ENCODE measurements at regions not wholly inside any gene's neighbourhood (a gene's known extent, or its start where the extent isn't known, plus 50 kb on each side); places are given as distances from the start of the nearest gene placed in this dataset.
"Not testable (repeated sequence)": the region's sequence is repeated elsewhere in the genome, so short reads cannot be mapped to it uniquely, and the experiment has no call there.

DNA sequence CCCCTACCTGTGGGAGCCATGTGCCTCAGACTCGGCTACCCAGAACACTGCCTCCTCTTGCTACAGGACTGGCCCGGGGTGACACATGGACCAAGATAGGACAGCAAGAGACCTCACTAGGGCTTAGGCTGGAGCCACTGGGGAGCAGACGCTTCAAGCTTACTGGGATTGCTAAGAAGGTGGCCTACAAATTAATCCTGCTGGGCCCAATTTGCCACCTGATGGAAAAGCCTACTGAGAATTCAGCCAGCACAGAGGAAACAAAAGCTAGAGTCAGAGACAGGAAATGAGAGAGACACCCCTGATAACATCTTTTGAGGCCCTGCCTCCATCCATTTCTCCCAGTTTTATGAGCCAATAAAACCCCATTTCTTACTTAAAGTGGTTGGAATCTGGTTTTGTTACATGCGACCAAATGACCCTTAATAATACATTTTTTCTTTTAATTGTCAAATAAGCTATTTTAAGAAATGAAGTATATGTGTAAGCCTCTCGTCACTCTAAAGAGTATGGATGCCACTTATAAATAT is 282.1 kb downstream of the CXCL12 start:
- DNase-seq: no peak

DNA sequence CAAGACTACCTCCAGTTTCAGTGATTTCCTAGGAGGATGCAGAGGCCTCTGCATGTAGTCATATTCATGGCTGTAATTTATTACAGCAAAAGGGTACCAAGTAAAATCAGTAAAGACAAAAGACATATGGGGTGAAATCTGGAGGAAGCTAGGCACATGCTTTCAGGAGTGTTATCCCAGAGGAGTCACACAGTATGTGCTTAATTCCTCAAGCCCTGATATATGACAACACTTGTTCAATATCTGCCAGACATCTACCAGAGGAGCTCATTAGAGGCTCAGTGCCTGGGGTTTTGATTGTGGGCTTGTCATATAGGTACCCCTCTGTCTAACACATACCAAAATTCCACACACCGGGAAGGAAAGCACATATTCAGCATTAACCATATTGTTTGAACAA is 283.8 kb downstream of the CXCL12 start:
- DNase-seq: no peak

DNA sequence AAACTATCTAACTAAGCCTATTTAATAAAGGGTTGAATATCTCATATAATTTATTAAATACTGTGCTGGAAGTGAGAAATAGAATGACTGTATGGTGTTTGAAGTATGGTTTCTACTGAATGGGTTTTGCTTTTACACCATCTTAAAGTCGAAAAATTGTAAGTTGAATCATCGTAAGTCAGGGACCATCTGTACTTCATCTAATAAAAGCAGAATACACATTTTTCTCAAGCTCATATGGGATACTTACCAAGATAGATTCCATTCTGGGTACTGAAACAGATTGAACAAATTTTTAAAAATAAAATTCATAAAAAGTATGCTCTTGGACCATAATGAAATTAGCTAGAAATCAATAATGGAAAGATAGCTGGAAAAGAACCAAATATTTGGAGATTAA is 285.4 kb downstream of the CXCL12 start:
- no peak for DNase-seq

DNA sequence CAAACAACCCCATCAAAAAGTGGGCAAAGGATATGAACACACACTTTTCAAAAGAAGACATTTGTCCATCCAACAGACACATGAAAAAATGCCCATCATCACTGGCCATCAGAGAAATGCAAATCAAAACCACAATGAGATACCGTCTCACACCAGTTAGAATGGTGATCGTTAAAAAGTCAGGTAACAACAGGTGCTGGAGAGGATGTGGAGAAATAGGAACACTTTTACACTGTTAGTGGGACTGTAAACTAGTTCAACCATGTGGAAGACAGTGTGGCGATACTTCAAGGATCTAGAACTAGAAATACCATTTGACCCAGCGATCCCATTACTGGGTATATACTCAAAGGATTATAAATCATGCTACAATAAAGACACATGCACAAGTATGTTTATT is 288.7 kb downstream of the CXCL12 start:
- DNase-seq: not testable (repeated sequence)

DNA sequence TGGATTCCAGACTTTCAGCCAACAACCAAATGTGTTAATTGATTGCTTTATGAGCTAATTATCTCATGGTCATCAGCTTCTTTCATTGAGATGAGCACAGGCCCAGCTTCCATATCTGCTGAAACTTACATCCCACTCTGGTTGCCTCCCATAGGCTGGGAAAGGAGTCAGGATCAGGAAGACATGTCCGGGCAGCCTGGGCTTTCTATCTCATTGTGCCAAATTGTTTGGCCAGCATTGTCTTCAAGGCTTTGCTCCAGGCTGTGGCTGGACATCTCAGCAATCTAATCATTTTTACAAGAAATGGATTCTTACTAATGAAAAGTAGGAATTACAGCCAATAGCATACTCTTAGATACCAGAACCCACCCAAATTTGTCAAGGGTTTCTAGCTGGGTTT is 295.2 kb downstream of the CXCL12 start:
- DNase-seq: no peak

DNA sequence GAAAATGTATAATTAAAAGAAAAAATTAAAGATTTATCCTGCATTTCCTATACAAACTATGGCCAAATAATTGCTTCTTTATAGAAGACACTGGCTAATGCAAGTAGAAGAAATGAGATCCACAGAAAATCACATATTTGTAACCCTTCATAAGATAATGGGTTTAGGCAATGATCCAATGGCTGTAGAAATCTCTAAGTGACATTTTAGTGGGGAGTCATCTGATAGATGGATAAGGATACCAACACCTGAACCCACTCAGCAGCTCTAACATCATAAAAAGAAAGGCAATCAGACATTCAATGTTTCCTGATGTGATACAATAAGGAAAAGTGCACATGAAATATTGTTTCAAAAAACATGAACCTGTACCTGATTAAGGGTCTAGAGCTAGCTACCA is 297.5 kb downstream of the CXCL12 start:
- DNase-seq: no peak

DNA sequence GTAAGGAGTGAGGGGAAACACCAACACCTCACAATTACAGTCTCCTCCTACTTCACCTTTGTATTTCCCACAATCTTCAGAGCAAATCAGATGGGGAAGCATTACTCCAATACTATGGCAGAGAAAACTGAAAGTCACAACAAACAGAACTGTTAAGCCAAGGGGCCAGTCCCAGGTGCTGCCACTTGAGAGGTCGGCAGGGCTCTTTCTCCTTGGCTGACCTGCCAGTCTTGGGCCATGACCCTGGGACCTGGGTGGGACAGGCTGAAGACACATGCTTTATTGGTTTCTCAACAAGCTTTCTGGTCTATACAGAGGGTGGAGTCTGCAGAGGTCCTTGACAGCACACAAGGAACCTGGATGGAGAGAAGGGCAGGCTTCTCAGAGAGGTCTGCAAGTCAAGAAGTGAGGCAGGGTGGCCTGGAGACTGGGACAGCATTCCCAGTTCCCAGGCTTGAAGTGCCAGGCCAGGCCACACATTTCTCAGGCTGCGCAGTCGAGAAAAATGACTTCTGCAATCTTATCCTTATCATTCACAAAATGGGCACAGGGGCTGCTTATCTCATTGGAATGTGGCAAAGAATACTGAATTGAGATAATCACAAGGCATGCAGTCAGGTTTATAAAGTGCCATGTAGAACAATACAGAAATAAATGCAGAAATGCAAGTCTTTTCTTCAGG is 301.0 kb downstream of the CXCL12 start:
- no peak for DNase-seq

DNA sequence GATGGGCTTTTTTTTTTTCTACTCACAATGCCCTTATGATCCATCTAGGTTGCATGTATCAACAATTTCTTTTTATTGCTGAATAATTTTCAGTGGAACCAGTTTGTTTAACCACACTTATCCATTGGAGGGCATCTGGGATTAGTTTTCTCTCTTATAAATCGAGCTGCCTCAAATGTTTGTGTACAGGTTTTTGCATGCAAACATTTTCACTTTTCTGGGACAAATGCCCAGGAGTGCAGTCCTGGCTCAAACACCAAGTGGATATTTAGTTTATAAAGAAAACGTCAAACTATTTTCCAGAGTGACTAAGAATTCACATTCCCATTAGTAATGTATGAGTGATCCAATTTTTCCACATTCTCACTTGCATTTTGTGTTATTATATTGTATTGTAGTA is 313.4 kb downstream of the CXCL12 start:
- peak; percentile 39 to 44 for DNase-seq

DNA sequence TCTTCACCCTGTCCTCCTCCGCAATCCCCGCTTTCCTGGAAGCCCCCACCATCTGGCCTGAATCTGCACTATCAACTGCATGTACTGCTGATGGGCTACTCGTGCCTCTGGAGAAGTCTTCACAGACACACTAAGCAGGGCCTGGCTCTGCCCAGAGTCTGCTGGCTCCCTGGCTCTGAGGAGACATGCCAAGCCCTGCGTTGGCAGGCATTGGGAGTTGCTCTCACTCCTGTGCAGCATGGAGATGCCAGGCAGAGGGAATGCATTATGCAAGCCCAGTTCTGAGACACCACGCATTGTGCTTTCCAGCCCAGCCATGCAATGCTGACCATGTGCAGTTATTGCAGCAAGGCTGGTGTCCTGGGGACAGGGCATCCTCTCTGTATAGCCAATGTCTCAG is 314.6 kb downstream of the CXCL12 start:
- DNase-seq: no peak

DNA sequence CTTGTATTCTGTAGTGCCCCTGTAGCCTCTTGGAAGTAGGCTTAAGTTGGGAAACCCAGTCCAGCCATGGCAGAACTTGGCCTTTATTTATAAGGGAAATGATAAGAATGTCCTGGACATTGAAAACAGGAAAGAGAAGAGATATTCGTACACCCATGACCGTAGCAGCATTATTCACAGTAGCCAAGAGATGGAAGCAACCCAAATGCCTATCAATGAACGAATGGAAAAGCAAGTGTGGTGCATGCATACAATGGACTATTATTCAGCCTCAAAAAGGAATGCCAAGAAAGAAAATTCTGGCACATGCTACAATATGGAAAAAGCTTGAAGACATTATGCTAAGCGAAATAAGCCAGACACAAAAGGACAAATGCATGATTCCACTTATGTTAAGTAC is 315.3 kb downstream of the CXCL12 start:
- DNase-seq: no peak

DNA sequence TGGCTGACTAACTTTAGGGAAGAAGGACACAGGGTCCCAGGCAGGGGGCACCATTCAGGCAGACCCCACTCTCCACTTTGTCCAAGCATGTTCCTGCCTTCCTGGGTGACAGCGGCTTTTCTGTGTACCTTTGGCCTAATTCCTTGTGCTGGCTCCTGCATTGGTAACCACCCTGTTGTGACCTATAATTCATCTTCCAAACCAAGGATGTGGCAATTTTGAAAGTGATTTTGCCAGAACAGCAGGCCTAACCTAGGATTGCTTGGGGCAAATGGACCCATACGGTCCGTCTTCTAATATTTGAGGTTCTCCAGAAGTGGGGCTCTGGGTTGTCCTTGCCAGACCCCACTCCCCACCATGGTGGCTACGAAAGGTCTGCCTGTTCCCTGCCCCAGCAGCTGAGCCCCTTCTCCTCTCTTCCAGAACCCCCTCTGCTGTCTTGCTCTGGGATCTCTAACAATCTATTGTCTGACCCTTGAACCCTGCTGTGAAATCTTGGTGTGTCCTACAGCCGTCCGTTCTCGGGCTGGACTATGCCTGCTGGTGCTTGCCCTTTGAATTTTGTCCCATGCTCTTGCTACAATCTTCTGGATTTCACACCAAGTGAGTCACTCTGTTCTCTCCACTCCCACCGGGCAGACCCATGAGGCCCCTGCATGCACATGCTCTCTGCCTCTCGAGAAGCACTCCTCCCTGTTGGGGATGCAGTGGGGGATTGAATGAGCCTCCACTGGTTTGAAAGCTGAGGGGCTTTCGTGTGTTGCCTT is 316.0 kb downstream of the CXCL12 start:
- no peak for DNase-seq

DNA sequence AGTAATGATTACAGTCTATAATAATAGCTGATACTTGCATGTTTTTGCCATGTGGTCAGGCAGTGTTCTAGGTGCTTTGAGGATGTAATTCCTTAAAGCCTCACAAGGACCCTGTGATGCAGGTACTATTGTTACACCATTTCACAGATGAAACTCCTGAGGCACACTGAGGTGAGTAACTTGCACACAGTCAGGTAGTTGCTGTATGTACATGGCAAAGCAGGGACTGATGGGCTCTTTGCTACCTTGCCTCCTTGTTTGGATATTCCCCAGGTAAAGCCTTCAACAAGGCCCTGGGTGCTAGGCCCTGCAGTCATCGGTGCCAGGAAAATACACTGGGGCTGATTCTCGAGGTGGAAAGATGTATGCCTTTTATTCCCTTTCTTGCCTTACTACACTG is 317.5 kb downstream of the CXCL12 start:
- DNase-seq: no peak

DNA sequence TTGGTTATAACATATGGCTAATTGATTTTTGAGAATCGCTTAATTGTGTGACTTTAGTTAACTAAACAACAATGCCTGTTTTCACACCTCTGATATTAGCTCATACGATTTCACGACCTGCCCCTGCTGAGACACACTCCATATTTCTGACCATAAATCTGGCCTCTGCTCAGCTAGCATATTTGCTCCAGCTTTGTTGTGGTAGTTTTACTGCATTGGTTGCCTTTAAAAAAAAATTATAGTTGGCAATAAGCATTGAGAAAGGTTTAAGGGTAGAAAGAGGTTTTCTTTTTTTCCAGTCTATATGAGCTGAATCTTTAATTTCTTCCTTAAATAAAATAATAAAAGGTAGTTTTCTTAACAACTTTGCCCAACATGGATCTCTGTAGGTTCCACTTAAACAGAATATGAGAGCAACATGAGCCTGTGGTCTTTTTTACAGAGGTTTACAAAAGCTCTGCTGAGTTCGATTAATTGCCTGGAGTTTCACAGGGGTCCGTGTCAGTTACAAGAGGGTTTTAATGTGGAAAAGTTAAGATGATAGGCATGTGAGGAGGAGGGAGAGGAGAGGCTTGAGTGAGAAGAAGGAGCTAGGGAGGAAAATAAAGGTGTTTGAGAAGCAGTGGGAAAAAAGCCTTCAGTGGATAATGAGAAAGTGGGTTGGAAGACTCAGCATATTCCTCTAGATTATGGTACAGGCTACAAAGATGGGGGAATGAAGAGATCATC is 318.2 kb downstream of the CXCL12 start:
- DNase-seq: no peak

DNA sequence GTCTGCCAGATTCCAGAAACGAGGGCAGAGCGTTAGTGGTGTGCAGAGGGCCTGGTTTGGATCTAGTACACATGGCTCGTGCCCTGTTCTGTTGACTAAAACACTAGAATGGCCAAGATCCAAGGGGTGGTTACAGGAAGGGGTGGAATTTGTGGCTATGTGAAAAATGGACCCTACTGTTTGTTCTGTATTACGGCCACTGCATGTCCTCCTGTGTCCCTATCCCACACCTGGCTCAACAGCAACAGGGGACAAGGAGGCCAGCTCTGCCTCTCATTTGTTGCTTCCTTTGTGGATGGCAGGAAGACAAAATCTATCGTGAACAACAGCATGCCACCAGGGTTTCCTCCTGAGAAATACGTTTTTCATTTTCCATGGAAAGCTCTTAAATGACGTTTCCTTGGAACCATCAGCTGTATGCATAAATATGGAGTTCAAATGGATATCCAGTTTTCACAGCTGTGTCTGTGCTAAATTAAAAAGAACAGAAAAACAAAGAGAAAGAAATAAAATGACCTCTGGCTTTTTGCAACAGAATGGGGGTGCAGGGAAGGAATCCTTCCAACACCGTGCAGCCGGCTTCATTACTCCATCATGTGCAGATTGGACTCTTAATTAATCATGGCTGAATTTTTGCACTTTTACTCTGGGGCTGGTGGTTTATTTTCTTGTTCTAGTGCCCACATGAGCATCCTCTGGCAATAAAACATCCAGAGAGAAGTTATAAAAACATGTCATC is 318.9 kb downstream of the CXCL12 start:
- DNase-seq: no peak

DNA sequence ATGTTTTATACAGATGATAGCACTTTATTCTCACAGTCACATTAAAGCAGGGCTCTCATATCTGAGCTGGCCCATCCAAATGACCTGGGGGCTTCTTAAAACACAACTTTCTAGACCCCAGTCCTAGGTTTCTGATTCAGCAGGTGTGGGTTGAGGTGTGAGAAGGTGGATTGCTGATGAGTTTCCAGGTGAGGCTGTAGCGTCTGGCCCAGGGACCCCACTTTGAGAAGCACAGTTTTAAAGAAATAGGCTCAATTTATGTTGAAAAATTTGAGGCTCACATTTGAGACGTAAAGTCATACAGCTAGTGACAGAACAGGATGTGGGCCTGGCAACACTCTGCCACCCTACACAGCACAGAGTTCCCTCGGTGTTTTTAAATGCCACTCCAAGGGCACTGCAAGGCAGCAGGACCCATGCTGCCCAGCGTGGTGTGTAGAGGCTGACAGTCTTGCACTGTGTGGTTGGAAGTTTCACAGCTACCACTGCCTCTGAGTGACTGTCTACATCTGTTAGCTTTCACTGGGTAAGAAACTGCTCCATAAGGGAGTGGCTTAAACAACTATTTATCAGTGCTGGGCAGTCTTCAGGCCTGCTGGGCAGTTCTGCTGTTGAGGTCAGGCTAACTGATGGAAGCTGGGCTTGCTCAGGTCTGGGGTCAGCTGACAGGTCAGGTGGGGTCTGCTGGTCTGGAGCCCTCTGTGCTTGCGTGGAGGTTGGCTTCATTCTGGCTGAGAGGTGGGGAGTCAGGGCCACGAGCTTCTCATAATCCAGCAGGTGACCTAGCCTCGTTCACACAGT is 319.7 kb downstream of the CXCL12 start:
- DNase-seq: no peak

DNA sequence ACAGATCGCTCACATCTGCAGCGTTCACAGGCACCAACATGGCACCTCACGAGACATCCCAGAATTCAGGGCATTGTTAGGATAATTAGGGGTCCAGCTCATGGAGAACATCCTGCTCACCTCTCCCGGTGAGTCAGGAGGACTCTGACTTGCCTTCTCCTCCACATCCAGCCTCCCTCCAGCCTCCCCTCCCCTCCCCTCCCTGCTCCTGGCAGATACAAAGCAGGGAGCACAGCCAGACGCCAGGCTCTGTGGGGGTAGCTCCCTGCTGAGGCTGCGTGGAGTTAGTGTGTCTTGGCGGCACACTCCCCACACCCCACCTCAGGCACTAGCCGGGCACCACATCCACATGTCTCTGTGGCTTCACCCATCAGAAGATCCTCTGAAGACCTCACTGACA is 320.6 kb downstream of the CXCL12 start:
- no peak for DNase-seq

DNA sequence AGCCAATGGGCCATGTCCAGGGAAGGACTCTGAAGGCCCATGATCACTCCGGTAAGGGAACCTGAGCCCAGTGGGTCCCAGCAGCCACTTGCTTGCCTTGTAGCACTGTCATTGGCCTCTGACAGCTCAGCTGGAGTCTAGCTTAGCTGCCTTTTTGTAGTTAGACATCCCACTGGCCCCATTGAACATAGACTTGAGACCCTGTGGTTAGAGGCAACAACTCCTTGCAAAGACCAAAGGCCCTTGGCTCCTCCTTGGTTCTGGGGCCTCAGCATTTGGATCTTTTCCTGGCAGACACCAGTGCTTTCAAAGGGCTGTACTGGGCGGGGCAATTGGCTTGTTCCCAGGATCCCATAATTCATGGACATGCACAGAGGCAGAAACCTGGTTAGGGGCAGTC is 321.2 kb downstream of the CXCL12 start:
- no peak for DNase-seq

DNA sequence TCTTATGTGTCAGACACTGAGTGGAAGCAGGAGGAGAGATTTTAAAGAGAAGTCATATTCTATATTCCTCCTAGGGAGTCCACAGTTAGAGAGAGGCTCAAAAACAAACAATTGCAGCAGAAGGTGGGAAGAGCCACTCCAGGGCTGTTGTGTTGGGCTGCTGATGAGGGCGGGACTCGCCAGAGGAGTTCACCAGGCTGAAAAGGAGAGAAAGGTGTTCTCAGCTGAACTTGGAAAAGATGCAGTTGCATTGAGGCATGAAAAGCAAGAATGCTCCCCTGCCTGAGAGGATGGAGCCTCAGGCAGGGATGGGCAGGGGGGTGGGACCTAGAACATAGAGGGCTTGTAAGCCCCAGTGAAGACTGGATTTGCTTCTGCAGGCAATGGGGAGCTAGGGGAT is 324.2 kb downstream of the CXCL12 start:
- DNase-seq: no peak

DNA sequence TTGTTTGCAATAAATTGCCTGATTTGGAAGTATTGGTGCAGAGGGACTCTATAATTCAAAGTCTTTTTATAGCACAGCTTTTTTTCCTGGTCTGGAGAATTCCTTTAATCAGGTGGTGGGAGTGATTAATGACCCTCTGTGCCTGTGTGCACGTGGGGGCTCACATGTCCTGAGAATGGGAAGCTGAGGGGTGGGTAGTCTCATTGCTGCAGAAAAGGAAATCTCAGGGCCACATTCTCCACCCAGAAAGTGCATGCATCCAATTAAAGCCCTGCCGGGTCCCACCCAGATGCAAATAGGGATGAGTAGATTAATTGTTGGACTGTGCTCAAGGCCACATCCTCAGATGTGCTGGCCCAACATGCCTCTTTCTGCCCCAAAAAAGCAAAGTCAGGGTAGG is 324.7 kb downstream of the CXCL12 start:
- DNase-seq: no peak

DNA sequence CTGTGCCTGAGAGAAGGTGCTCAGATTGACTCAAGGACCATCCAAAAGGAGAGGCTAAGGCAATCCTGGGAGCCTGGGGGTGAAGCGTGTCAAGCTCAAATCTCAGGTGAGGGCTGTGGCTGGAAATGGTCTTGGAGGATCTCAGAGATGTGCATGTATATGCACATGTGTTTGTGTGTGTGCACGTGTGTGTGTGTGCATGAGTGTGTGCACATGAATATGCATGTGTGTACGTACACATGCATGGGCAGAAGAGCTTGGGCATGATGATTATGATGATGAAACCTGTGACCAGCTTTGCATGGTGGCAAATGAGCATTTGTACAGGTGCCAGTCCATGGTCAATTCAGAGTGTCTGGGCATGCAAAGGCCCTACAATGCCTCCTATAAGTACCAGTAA is 326.6 kb downstream of the CXCL12 start:
- no peak for DNase-seq
